ENCODE measurements at regions not wholly inside any gene's neighbourhood (a gene's known extent, or its start where the extent isn't known, plus 50 kb on each side); places are given as distances from the start of the nearest gene placed in this dataset.

DNA sequence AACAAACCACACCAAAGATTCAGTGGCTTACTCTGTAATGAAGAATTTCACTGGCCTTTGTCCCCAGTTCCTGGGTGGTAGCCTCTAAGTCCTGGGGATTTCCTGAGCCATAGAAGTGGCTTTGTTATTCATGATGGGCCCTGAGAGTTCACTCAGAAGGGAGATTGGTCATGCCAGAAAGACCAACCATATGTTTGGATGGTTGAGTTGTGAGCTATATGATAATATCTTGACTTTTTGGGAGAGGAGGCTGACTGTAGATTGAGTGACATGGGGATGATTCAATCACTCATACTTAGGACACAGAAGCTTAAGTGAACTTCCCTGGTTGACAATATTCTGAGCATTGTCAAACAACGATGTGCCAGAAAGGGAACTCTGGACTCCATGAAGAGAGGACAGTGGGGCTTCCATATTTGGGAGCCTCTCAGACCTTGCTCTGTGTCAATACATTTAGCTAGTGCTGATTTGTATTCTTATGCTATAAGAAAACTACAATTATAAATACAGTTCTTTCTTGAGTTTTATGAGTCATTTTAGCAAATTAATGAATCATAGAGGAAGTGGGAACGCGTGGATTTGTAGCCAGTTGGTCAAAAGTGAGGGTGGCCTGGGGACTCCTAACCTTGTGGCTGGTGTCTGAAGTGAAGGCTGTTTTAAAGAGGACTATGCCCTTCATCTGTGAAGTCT, 392.0 kb downstream of the GBA3 start:
- TF ChIP-seq EZH2 (IDR thresholded peaks at IDR 0.05): no peak
- no peak for TF ChIP-seq POLR2AphosphoS5 (IDR thresholded peaks at IDR 0.05; ENCODE audit: borderline replicate concordance, low read depth, low read length)
